ENCODE measurements at regions not wholly inside any gene's neighbourhood (a gene's known extent, or its start where the extent isn't known, plus 50 kb on each side); places are given as distances from the start of the nearest gene placed in this dataset.

DNA sequence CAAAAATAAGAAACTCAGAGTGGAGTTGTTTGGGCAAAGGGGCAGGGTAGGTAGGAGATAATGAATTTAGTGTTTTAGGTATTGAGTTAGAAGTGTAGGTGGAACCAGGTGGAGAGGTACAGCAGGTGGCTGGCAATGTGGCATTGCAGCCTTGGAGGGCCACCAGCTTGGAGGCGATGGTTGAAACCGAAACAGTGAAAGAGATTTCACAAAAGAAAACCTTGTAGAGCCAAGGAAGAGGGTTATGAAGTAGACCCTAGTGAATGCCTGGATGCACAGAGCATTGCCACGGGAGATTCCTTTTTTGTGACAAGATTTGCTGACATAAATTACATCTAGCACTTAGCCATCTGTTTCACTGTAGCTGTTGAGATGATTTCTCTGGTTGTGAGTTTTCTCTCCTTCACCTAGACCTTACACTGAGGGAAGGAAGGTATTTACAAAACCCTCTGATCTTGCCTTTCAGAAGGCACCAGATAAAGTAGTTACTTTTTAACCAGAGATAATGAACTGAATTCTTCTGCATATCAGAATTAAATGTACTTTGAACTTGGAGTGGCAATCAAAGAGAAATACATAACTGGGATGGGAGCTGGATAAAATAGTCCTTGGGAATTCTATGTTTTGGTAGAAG lies 104.1 kb upstream of the CASK start:
- no peaks in the 10 kb centered on the region for H3K27me3 Mint-ChIP-seq (ENCODE audit: low read depth)
- H3K4me3 Mint-ChIP-seq, result no peak overlapping the region
- H3K9me3 Mint-ChIP-seq, result peaks cover 15% of the 10 kb centered on the region
- H3K4me1 Mint-ChIP-seq, result no peaks in the 10 kb centered on the region
- no peak overlapping the region for H3K27ac Mint-ChIP-seq (ENCODE audit: unreplicated experiment)
- TF ChIP-seq, protein P1, sequence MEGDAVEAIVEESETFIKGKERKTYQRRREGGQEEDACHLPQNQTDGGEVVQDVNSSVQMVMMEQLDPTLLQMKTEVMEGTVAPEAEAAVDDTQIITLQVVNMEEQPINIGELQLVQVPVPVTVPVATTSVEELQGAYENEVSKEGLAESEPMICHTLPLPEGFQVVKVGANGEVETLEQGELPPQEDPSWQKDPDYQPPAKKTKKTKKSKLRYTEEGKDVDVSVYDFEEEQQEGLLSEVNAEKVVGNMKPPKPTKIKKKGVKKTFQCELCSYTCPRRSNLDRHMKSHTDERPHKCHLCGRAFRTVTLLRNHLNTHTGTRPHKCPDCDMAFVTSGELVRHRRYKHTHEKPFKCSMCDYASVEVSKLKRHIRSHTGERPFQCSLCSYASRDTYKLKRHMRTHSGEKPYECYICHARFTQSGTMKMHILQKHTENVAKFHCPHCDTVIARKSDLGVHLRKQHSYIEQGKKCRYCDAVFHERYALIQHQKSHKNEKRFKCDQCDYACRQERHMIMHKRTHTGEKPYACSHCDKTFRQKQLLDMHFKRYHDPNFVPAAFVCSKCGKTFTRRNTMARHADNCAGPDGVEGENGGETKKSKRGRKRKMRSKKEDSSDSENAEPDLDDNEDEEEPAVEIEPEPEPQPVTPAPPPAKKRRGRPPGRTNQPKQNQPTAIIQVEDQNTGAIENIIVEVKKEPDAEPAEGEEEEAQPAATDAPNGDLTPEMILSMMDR (conservative IDR thresholded peaks at IDR 0.05), result no peak
- no peak for DNase-seq (ENCODE audit: low read depth, low spot score)
- H3K36me3 Mint-ChIP-seq (ENCODE audit: low read depth), result no peaks in the 10 kb centered on the region

DNA sequence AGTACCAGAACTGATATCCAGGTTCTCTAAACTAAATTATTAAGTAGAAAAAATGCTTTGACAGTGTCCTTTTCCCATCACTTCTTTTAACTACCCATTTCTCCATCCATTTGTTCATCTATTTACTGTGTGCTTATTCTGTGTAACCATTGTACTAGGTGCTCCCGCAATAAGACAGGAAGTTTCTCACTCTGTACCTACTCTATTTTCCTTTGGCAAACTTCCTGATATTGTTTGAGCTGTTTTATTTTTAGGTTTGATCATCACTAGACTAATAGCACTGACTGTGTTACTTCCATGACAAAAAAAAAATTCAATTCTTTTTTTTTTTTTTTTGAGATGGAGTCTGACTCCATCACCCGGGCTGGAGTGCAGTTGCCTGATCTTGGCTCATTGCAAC lies 102.5 kb upstream of the CASK start:
- no peak overlapping the region for H3K27ac Mint-ChIP-seq (ENCODE audit: unreplicated experiment)
- H3K36me3 Mint-ChIP-seq (ENCODE audit: low read depth), result no peaks in the 10 kb centered on the region
- TF ChIP-seq, protein P1 (conservative IDR thresholded peaks at IDR 0.05), result no peak
- no peaks in the 10 kb centered on the region for H3K27me3 Mint-ChIP-seq (ENCODE audit: low read depth)
- H3K4me1 Mint-ChIP-seq, result no peaks in the 10 kb centered on the region
- no peak for DNase-seq (ENCODE audit: low read depth, low spot score)
- peaks cover 18% of the 10 kb centered on the region for H3K9me3 Mint-ChIP-seq
- H3K4me3 Mint-ChIP-seq, result no peak overlapping the region

- Mint-ChIP-seq H3K4me3 (no peak overlapping the region), H3K36me3 (ENCODE audit: low read depth) (no peaks in the 10 kb centered on the region), H3K27me3 (ENCODE audit: low read depth) (no peaks in the 10 kb centered on the region), H3K27ac (ENCODE audit: unreplicated experiment) (no peak overlapping the region), H3K4me1 (no peaks in the 10 kb centered on the region), H3K9me3 (peaks cover 19% of the 10 kb centered on the region)
- no peak for DNase-seq (ENCODE audit: low read depth, low spot score)
- TF ChIP-seq, protein P1 (conservative IDR thresholded peaks at IDR 0.05), result no peak
Observed at GRCh38 chrX:42023122-42023521, 99.8 kb upstream of the CASK start.

DNA sequence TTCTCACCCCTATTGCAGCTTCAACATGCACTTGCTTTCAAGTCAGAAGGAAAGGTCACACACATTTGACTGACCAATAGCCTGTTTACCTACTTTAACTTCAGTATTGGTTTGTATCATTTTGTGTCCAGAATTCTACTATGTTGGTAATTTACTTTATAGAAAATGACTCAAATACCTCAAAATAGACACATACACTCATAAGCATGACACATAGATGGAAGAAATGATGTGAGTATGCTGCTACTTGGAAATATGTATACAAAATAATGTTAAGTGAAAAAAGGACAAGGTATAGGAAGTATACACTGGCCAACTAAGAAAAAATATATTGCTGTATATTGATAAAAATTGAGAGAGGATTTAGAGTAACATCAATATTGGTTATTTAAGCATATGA lies 98.8 kb upstream of the CASK start:
- H3K4me3 Mint-ChIP-seq, result no peak overlapping the region
- no peak overlapping the region for H3K27ac Mint-ChIP-seq (ENCODE audit: unreplicated experiment)
- H3K4me1 Mint-ChIP-seq, result no peaks in the 10 kb centered on the region
- H3K36me3 Mint-ChIP-seq (ENCODE audit: low read depth), result no peaks in the 10 kb centered on the region
- DNase-seq (ENCODE audit: low read depth, low spot score), result no peak
- peaks cover 19% of the 10 kb centered on the region for H3K9me3 Mint-ChIP-seq
- H3K27me3 Mint-ChIP-seq (ENCODE audit: low read depth), result no peaks in the 10 kb centered on the region
- TF ChIP-seq, protein P1 (conservative IDR thresholded peaks at IDR 0.05), result no peak

GRCh38 chrX:42021058-42021457 lies 97.7 kb upstream of the CASK start:
- TF ChIP-seq, protein P1 (conservative IDR thresholded peaks at IDR 0.05), result no peak
- H3K36me3 Mint-ChIP-seq (ENCODE audit: low read depth), result no peaks in the 10 kb centered on the region
- no peak for DNase-seq (ENCODE audit: low read depth, low spot score)
- H3K9me3 Mint-ChIP-seq, result peaks cover 16% of the 10 kb centered on the region
- no peak overlapping the region for H3K27ac Mint-ChIP-seq (ENCODE audit: unreplicated experiment)
- H3K27me3 Mint-ChIP-seq (ENCODE audit: low read depth), result no peaks in the 10 kb centered on the region
- H3K4me1 Mint-ChIP-seq, result no peaks in the 10 kb centered on the region
- H3K4me3 Mint-ChIP-seq, result no peak overlapping the region
